Vagina (tissue), 2 donors: ENCODE measurements at regions not wholly inside any gene's neighbourhood (a gene's known extent, or its start where the extent isn't known, plus 50 kb on each side); places are given as distances from the start of the nearest gene placed in this dataset.

Experiments used
- DNase-seq, 2 donors: peaks; one replicate each; pipeline ENCODE4 v3.0.0-alpha.2; 2017; ENCODE audit errors: extremely low spot score in 2 of 2
- H3K27ac ChIP-seq: fragments of 200-600 bp; sonication (generic); one replicate; pipeline ENCODE4 v1.5.1; 2019
- H3K27me3 ChIP-seq: fragments of 200-600 bp; sonication (generic); one replicate; pipeline ENCODE4 v1.5.1; 2019
- H3K36me3 ChIP-seq, 2 donors: fragments of 200-600 bp; sonication (generic); one replicate each; pipeline ENCODE4 v1.5.1; 2017 to 2019
- H3K4me1 ChIP-seq: fragments of 200-600 bp; sonication (generic); one replicate; pipeline ENCODE4 v1.5.1; 2019
- H3K4me3 ChIP-seq, 2 donors: fragments of 200-600 bp; sonication (generic); 1 replicate in 1 of 2; 2 replicates in 1 of 2; pipeline ENCODE4 v1.5.1; 2016 to 2019
- H3K9me3 ChIP-seq: fragments of 200-600 bp; sonication (generic); one replicate; pipeline ENCODE4 v1.5.1; 2019
- POLR2A ChIP-seq, 2 donors: fragments of 450-650 bp; IDR thresholded peaks; one replicate each; pipeline ENCODE4 v1.6.1; 2017; ENCODE audit warnings: antibody characterized with exemption in 2 of 2, mild to moderate bottlenecking in 2 of 2, moderate library complexity in 2 of 2
- POLR2AphosphoS5 ChIP-seq, 2 donors: sonication (generic); formaldehyde crosslinking; IDR thresholded peaks; one replicate each; pipeline ENCODE4 v1.9.0; 2017; ENCODE audit warnings: antibody characterized with exemption in 2 of 2, mild to moderate bottlenecking in 2 of 2, low read depth in 1 of 2; ENCODE audit not compliant: insufficient read depth in 1 of 2
- intact Hi-C: fragments of 100-400 bp; cut with DNase I; formaldehyde crosslinking; loops from one replicate; pipeline ENCODE4 v1.15.1; 2023
- TF ChIP-seq, protein P1 (sequence below), 3 experiments: fragments of 450-650 bp in 2 of 3; fragments of 200-600 bp in 1 of 3; sonication (generic) in 1 of 3; IDR thresholded peaks; one replicate each; pipeline ENCODE4 v1.5.1; 2017 to 2019; ENCODE audit warnings: antibody characterized with exemption in 3 of 3, mild to moderate bottlenecking in 2 of 3, moderate library complexity in 2 of 3

DNA sequence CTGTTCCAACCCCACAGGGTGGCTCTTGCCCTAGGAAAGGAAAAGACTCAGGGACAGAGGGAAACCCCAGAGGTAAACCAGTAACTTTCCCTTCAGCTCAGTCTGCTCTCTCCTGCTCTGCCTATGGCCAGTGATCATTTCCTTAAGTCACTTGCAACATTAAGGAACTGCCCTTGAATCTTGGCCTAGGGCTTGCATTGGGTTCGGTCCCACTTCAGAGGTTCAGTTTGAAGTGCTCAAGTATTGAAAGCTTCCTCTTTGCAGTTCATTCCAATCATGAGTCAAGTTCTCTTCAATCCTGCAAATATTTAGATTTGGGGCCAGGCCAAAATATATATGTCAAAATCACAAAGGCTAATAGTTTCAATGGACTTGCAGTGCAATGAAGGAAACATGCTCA is 97.7 kb upstream of the IRF2BP2 start:
- no peaks in the 10 kb centered on the region for H3K4me1 ChIP-seq
- intact Hi-C loops, result no loop called here
- no peak for DNase-seq
- TF ChIP-seq, protein P1, sequence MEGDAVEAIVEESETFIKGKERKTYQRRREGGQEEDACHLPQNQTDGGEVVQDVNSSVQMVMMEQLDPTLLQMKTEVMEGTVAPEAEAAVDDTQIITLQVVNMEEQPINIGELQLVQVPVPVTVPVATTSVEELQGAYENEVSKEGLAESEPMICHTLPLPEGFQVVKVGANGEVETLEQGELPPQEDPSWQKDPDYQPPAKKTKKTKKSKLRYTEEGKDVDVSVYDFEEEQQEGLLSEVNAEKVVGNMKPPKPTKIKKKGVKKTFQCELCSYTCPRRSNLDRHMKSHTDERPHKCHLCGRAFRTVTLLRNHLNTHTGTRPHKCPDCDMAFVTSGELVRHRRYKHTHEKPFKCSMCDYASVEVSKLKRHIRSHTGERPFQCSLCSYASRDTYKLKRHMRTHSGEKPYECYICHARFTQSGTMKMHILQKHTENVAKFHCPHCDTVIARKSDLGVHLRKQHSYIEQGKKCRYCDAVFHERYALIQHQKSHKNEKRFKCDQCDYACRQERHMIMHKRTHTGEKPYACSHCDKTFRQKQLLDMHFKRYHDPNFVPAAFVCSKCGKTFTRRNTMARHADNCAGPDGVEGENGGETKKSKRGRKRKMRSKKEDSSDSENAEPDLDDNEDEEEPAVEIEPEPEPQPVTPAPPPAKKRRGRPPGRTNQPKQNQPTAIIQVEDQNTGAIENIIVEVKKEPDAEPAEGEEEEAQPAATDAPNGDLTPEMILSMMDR (IDR thresholded peaks at IDR 0.05), result no peak
- TF ChIP-seq POLR2A (IDR thresholded peaks at IDR 0.05), result no peak
- no peak for TF ChIP-seq POLR2AphosphoS5 (IDR thresholded peaks at IDR 0.05; ENCODE audit: insufficient read depth in 1 of 2, low read depth in 1 of 2)
- no peaks in the 10 kb centered on the region for H3K9me3 ChIP-seq
- no peak overlapping the region for H3K4me3 ChIP-seq
- no peaks in the 10 kb centered on the region for H3K27me3 ChIP-seq
- no peaks in the 10 kb centered on the region for H3K36me3 ChIP-seq
- H3K27ac ChIP-seq, result no peak overlapping the region

DNA sequence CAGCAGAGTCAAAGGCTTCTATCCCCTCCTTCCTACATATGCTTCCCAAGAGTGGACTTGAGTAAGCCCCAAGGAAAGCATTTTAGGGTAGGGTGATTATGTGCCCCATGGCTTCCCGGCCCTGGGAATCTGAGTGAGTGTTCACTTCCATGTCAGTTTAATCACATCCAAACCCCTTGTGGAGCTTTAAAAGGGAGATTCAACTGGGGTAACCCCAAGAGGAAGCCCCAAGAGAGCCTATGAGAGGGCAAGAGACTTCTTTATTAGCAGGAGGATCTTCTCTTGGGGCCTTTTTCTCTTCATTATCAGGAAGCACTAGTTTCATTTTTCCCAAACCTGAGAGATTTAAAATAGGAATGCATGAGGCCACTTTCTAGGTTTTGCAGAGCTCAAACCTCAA is 97.0 kb upstream of the IRF2BP2 start:
- Histone ChIP-seq H3K9me3 (no peaks in the 10 kb centered on the region), H3K4me3 (no peak overlapping the region), H3K27me3 (no peaks in the 10 kb centered on the region), H3K4me1 (no peaks in the 10 kb centered on the region), H3K36me3 (no peaks in the 10 kb centered on the region), H3K27ac (no peak overlapping the region)
- DNase-seq, result no peak
- TF ChIP-seq, protein P1 (IDR thresholded peaks at IDR 0.05), result no peak
- TF ChIP-seq POLR2A (IDR thresholded peaks at IDR 0.05) (no peak), POLR2AphosphoS5 (IDR thresholded peaks at IDR 0.05; ENCODE audit: insufficient read depth in 1 of 2, low read depth in 1 of 2) (no peak)
- intact Hi-C loops, result no loop called here

DNA sequence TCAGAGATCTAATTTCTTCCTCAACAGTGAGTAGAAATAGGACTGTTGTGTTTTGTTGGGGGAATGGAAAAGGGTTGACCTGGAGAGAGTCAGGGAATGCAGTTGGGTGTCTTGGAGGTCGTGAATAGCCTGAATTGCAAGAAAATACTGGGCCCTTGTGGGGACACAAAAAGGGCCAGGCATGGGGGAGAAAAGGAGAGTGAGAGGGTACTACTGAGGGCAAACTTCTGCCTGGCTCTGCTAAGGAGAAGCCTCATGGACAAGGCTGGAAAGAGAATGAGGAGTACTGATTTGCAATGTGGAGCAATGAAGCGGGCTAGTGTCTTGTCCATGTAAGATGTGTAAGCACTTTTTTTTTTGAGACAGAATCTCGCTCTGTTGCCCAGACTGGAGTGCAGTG is 96.2 kb upstream of the IRF2BP2 start:
- TF ChIP-seq, protein P1 (IDR thresholded peaks at IDR 0.05), result no peak
- no peak for TF ChIP-seq POLR2A (IDR thresholded peaks at IDR 0.05)
- TF ChIP-seq POLR2AphosphoS5 (IDR thresholded peaks at IDR 0.05; ENCODE audit: insufficient read depth in 1 of 2, low read depth in 1 of 2), result no peak
- Histone ChIP-seq H3K36me3 (no peaks in the 10 kb centered on the region), H3K27me3 (no peaks in the 10 kb centered on the region), H3K4me1 (no peaks in the 10 kb centered on the region), H3K9me3 (no peaks in the 10 kb centered on the region), H3K4me3 (no peak overlapping the region), H3K27ac (no peak overlapping the region)
- peak in 1 of 2 donors; percentile 77 for DNase-seq
- intact Hi-C loops, result no loop called here

DNA sequence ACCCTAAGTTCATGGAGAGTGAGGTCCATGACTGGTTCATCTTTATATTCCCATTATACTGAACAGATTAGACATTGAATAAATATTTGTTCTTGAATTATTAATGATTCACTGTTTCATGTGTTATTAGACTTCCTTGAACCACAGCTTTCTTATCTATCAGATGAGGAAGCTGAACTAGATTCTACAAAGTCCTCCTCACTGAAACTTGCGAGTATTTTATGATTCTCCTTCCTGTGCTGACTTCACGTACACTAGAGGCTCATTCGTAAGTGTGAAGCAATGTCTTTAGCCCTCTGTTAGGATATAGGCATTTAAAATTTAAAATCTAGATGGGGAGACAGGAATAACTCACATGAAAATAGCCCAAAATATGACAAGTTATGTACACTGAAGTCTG is 95.6 kb upstream of the IRF2BP2 start:
- no peaks in the 10 kb centered on the region for H3K27me3 ChIP-seq
- H3K36me3 ChIP-seq, result no peaks in the 10 kb centered on the region
- no peak for TF ChIP-seq POLR2A (IDR thresholded peaks at IDR 0.05)
- TF ChIP-seq POLR2AphosphoS5 (IDR thresholded peaks at IDR 0.05; ENCODE audit: insufficient read depth in 1 of 2, low read depth in 1 of 2), result no peak
- TF ChIP-seq, protein P1 (IDR thresholded peaks at IDR 0.05), result no peak
- DNase-seq, result no peak
- no peaks in the 10 kb centered on the region for H3K9me3 ChIP-seq
- H3K4me1 ChIP-seq, result peaks cover 2% of the 10 kb centered on the region
- intact Hi-C loops, result no loop called here
- H3K27ac ChIP-seq, result no peak overlapping the region
- H3K4me3 ChIP-seq, result no peak overlapping the region

DNA sequence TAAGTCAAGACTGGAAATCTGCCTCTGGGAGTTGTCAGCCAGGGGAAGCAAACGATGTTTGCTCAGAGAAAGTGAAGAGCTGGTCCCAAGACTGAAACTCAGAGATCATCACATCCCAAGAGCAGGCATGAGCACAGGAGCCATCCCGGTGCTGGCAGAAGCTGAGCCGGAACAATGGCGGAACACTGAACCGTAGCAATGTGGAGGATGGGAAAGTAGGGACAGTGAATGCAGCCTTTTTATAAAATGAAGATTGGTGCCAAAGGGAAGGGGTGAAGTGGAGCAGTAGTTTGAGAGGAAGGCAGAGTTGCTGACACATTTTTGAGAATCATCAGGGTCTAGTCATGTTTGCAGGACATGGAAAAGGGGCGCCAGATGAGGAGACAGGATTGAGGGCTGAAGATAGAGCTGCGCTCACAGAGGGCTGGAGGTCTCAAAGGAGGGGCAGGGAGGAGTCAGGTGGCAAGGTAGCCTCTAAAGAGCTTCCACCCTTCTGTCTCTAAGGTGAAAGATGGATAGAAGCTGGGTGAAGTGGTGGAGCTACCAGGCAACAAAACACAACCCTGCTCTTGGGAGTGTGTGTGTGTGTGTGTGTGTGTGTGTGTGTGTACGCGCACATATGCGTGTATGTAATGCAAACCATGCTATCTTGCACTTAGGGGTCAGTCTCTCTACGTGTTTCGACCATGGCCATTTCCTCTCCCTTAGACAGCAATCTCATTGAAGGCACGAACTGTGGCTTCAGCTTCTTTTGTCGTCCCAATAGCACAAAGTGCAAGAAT is 94.3 kb upstream of the IRF2BP2 start:
- H3K27ac ChIP-seq, result no peak overlapping the region
- intact Hi-C loops, result no loop called here
- H3K9me3 ChIP-seq, result no peaks in the 10 kb centered on the region
- H3K27me3 ChIP-seq, result no peaks in the 10 kb centered on the region
- H3K4me3 ChIP-seq, result no peak overlapping the region
- H3K36me3 ChIP-seq, result no peaks in the 10 kb centered on the region
- H3K4me1 ChIP-seq, result peaks cover 12% of the 10 kb centered on the region
- DNase-seq, result no peak
- TF ChIP-seq POLR2A (IDR thresholded peaks at IDR 0.05), result no peak
- TF ChIP-seq, protein P1 (IDR thresholded peaks at IDR 0.05), result no peak
- TF ChIP-seq POLR2AphosphoS5 (IDR thresholded peaks at IDR 0.05; ENCODE audit: insufficient read depth in 1 of 2, low read depth in 1 of 2), result no peak
